ENCODE measurements at regions not wholly inside any gene's neighbourhood (a gene's known extent, or its start where the extent isn't known, plus 50 kb on each side); places are given as distances from the start of the nearest gene placed in this dataset.

GRCh38 chr11:134823970-134824369 is 411.9 kb upstream of the B3GAT1 start:
- TF ChIP-seq CTCF (IDR thresholded peaks at IDR 0.05) (no peak), POLR2A (IDR thresholded peaks at IDR 0.05) (no peak), POLR2AphosphoS5 (IDR thresholded peaks at IDR 0.05; ENCODE audit: insufficient read depth in 1 of 2, low read depth in 1 of 2) (no peak)
